Testis (tissue), 2 donors: ENCODE measurements at regions not wholly inside any gene's neighbourhood (a gene's known extent, or its start where the extent isn't known, plus 50 kb on each side); places are given as distances from the start of the nearest gene placed in this dataset.

Source experiments
- POLR2A ChIP-seq: fragments of 450-650 bp; IDR thresholded peaks from one replicate; pipeline ENCODE4 v1.6.1; 2017; ENCODE audit warnings: antibody characterized with exemption, mild to moderate bottlenecking, moderate library complexity
- TF ChIP-seq, protein P1 (sequence below), 3 experiments: fragments of 450-650 bp in 2 of 3; fragments of 200-600 bp in 1 of 3; sonication (generic) in 1 of 3; IDR thresholded peaks; one replicate each; pipeline ENCODE4 v1.5.1; 2016 to 2019; ENCODE audit warnings: antibody characterized with exemption in 3 of 3, mild to moderate bottlenecking in 2 of 3, moderate library complexity in 1 of 3

DNA sequence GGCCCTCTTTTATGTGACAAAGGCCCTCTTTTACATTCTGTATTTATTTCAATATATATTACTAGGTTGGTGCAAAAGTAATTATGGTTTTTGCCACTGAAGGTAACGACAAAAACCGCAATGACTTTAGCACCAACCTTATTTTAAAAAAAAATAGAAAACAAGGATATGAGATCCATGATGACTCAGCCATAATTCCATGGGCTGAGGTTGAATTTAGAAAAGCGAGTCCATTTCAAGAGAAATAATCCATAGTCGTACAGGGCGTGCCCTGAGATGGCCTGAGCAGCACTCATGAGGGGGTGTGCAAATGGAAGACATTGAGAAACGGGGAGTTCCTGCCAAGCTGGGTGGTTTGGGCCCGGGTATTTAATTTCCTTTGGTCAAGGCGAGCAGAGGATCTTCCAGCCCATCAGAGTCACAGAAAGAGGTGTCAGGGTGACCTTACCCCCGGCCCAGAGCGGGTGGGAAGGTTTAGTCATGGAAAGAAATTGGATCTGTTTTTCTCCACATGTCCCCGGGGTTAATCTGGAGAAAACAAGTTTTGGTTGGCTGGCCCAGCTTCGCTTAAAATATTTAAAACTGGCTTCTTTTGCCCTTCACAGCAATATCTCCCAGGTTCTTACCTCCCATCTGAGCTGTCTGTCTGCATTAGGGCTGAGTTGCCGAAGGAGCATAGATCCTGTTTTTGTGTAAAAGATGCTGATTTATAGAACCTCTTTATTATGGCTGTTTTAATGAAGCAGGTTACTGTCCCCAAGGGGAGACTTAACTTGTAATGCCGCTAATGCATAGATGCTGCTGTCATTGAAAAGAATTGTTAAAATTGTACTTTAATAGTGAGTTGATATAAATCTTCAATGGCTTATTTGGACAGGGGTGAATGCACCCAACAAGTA lies 255.6 kb downstream of the PREX1 start:
- TF ChIP-seq, protein P1, sequence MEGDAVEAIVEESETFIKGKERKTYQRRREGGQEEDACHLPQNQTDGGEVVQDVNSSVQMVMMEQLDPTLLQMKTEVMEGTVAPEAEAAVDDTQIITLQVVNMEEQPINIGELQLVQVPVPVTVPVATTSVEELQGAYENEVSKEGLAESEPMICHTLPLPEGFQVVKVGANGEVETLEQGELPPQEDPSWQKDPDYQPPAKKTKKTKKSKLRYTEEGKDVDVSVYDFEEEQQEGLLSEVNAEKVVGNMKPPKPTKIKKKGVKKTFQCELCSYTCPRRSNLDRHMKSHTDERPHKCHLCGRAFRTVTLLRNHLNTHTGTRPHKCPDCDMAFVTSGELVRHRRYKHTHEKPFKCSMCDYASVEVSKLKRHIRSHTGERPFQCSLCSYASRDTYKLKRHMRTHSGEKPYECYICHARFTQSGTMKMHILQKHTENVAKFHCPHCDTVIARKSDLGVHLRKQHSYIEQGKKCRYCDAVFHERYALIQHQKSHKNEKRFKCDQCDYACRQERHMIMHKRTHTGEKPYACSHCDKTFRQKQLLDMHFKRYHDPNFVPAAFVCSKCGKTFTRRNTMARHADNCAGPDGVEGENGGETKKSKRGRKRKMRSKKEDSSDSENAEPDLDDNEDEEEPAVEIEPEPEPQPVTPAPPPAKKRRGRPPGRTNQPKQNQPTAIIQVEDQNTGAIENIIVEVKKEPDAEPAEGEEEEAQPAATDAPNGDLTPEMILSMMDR (IDR thresholded peaks at IDR 0.05): no peak
- no peak for TF ChIP-seq POLR2A
